ENCODE measurements at regions not wholly inside any gene's neighbourhood (a gene's known extent, or its start where the extent isn't known, plus 50 kb on each side); places are given as distances from the start of the nearest gene placed in this dataset.
"Not testable (repeated sequence)": the region's sequence is repeated elsewhere in the genome, so short reads cannot be mapped to it uniquely, and the experiment has no call there.

- DNase-seq (ENCODE audit: insufficient read length, low spot score); FAIRE-seq: not testable (repeated sequence)
Measured at GRCh38 chr1:243074224-243074623, 180.9 kb downstream of the CEP170 start.

DNA sequence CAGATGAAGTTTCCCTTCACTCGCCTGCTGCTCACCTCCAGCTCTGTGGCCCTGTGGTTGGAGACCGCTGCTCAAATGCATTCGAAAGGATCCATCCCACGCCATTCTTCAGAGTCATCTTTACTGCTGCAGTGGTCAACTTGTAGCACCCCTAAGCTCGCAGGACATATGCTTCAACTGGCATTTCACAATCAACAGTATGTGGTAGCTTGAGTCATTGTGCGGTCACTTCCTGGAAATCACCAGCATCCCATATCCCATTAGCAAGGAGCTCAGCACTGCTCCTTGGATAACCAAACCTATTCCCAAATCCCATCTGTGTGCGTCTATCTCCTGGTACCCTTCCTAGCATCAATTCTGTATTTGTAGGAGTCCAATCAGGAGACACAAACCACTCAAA lies 188.0 kb downstream of the CEP170 start:
- DNase-seq (ENCODE audit: insufficient read length, low spot score); FAIRE-seq: not testable (repeated sequence)

DNA sequence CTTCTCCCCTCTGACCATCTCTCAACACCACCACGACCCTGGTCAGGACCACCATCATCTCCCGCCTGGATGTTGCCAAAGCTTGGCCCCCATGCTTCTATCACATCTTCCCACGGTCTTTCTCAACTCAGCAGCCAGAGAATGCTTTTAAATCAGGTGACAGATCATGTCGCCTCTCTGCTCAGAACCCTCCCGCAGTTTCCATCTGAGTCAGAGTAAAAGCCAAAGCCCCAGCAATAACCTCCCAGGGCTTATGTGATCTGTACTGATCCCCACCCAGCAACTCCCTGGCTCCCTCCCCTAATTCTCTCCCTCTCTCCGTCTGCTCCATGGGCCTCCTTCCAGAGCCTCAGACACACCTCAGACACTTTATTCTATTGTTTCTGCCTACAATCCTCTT lies 193.1 kb downstream of the CEP170 start:
- FAIRE-seq, result not testable (repeated sequence)

GRCh38 chr1:243055510-243055909 lies 199.6 kb downstream of the CEP170 start:
- FAIRE-seq; DNase-seq (ENCODE audit: insufficient read length, low spot score): not testable (repeated sequence)

More for the DNA sequence above, 193.1 kb downstream of the CEP170 start:
- DNase-seq (ENCODE audit: insufficient read length, low spot score), result not testable (repeated sequence)

DNA sequence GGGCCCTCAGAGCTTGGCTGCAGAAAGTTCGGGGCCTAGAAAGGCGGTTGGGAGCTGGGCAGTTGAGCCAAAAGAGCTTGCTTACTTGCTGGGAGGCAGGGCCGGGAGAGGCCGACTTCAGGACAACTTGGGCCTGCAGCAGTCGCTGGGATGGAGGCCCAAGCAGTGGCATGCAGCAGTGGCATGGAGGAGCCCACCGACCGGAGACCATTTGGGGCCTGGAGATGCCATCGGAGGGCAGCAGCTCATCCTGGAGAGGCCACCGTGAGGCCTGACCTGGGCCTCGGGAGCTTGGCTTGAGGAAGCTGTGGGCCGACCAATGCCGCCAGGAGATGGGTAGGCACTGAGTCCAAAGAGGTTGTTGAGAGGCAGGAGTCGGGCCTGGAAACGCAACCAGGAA lies 200.0 kb downstream of the CEP170 start:
- not testable (repeated sequence) for DNase-seq (ENCODE audit: insufficient read length, low spot score); FAIRE-seq

DNA sequence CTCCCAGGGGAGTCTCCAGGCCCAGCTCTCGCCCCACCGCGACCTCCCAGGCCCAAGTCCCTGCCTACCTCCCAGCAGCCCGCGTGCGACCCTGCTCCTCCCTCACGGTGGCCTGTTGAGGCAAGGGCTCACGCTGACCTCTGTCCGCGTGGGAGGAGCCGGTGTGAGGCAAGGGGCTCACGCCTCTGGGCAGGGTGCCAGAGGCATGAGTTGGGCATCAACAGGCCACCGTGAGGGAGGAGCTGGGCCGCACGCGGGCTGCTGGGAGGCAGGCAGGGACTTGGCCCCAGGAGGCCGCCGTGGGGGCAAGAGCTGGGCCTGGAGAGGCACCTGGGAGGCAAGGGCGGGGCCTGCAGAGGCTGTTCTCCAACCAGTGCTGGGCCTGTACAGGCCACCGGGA lies 200.4 kb downstream of the CEP170 start:
- FAIRE-seq; DNase-seq (ENCODE audit: insufficient read length, low spot score): not testable (repeated sequence)

- not testable (repeated sequence) for DNase-seq (ENCODE audit: insufficient read length, low spot score); FAIRE-seq
Measured at GRCh38 chr1:243053048-243053447, 202.0 kb downstream of the CEP170 start.

DNA sequence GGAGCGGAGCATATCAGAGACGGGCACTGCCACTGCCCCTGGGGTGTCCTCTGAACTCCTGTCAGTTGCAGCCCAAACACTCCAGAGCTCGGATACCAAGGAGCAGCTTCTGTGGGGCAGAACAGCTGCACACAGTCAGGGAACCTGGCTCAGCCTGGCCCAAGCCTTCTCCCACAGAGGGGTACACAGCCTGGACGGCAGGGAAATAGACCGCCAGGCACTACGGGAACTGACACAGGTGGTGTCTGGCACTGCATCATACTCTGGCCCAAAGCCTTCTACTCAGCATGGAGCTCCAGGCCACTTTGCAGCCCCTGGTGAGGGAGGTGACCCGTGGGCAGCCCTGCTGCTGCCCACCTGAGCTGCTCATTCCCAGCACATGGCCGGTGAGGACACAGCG lies 204.5 kb downstream of the CEP170 start:
- not testable (repeated sequence) for DNase-seq (ENCODE audit: insufficient read length, low spot score); FAIRE-seq

GRCh38 chr1:243049716-243050115 lies 205.4 kb downstream of the CEP170 start:
- DNase-seq (ENCODE audit: insufficient read length, low spot score); FAIRE-seq: not testable (repeated sequence)

DNA sequence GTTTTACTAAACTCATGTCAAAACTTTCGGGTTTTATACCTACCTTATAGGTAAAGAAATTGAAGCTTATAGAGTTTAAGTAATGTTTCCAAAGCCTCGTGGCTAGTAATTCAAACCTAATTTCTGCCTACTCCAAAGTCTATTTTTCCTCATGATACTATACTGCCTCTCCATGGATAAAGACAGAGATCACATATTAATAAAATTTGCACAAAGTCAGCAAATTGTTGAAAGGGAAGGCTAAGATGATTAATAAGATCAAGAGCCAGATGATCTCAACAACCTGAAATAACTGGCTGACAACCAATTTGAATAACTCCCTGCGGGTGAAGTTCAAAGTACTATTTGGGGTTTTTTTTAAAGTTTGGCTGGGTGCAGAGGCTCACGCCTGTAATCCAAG lies 233.7 kb downstream of the CEP170 start:
- not testable (repeated sequence) for FAIRE-seq; DNase-seq (ENCODE audit: insufficient read length, low spot score)

DNA sequence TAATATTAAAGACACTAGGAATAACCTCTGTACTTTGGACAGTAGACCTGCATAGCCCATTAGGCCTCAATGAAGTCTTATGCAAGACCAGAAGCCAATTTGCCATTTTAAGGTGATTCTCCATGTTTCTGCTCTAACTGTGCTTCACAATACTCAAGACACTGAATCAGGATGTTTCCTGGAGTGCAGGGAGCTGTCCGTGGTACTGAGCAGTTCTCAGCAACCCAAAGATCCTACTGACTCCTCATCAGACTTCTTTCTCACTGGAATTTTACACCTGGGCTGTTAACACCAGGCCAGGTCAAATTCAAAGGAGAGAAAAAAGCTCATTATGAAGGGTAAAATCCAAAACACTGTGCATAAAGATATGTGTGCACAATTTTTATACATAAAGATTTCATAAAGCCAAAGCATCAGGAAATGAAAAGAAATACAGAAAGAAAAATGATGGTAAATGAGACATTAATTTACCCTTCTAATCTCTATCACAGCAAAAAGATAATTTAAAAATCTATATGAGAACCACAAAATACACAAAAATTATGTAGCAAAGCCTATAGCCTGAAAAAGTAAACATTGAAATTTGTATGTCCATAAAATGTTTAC lies 235.9 kb downstream of the CEP170 start:
- FAIRE-seq; DNase-seq (ENCODE audit: insufficient read length, low spot score): not testable (repeated sequence)

DNA sequence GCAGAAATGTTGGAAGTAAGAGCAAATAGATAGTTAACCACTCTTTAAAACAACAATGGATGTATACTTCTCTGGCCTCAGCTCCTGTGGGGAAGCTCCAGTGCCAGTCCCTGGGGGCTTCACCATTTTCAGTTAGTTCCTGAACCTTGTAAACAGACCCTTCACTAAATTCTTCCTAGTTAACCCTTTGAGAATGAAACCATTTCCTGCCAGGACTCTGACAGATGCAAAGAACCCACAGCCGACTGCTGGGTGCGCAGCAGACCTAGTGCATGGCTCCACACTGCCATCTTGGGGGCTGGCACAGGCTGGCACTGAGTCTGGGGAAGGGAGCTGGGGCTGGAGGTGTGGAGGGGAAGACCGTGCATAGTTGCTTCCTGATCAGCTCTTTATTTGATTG lies 244.4 kb downstream of the CEP170 start:
- not testable (repeated sequence) for FAIRE-seq

GRCh38 chr1:243001003-243001402 lies 254.1 kb downstream of the CEP170 start:
- not testable (repeated sequence) for DNase-seq (ENCODE audit: insufficient read length, low spot score); FAIRE-seq

More for the DNA sequence above, 244.4 kb downstream of the CEP170 start:
- DNase-seq (ENCODE audit: insufficient read length, low spot score), result not testable (repeated sequence)

GRCh38 chr1:242992776-242993175 lies 262.3 kb downstream of the CEP170 start:
- not testable (repeated sequence) for FAIRE-seq; DNase-seq (ENCODE audit: insufficient read length, low spot score)

- DNase-seq (ENCODE audit: insufficient read length, low spot score); FAIRE-seq: not testable (repeated sequence)
Measured at GRCh38 chr1:242985096-242985495, 270.0 kb downstream of the CEP170 start.

- DNase-seq (ENCODE audit: insufficient read length, low spot score); FAIRE-seq: not testable (repeated sequence)
Measured at GRCh38 chr1:242973341-242973740, 281.7 kb downstream of the CEP170 start.

DNA sequence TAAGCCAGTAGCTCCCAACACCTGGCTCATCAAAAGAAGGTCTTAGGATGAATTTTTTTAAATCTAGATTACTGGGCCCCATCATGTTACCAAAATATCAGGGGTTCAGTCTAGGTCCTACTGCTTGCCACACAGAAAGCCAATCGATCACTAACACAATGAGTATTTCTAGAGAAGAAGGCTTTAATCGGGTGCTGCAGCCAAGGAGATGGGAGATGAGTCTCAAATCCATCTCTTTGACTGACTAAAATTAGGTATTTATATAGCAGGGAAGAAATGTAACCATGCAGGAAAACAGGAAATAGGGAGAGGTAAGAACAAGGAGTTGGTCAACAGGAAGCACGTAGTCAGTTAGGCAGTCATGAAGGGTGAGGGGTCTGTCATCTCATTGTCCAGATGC lies 288.2 kb downstream of the CEP170 start:
- DNase-seq (ENCODE audit: insufficient read length, low spot score) (no peak), FAIRE-seq (no peak)

DNA sequence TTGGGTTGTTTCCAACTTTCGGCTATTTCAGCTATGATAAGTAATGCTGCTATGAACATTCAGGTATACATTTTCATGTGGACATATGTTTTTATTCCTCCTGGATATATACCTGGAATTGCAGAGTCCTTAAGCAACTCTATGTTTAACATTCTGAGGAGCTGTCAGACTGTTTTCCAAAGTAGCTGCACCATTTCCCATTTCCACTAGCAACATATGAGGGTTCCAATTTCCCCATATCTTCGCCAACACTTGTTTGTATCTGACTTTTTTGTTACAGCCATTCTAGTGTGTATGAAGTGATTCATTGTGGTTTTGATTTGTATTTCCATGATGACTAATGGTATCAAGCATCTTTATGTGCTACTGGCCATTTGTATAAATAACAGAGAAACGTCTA lies 295.7 kb downstream of the CEP170 start:
- DNase-seq (ENCODE audit: insufficient read length, low spot score); FAIRE-seq: not testable (repeated sequence)

- FAIRE-seq; DNase-seq (ENCODE audit: insufficient read length, low spot score): not testable (repeated sequence)
Measured at GRCh38 chr1:242954945-242955344, 300.1 kb downstream of the CEP170 start.

DNA sequence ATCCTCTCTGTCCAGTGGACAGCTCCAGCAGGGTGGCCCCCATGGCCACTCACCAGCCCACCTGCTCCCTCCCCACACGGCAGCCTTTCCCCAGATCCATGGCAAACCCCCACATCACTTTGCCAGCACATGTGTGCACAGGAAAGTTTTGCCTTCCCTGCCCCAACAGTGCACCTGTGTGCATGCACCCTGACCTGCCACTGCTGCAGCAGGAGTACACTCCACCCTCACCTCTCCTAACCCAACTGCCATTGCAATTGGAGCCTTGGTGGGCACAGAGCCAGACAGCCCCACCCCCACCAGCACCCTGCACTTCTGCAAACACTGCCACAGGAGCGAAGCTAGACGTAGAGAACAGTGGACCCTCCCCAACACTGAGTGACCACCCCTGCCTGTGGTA lies 308.9 kb downstream of the CEP170 start:
- DNase-seq (ENCODE audit: insufficient read length, low spot score) (no peak), FAIRE-seq (no peak)

GRCh38 chr1:242936725-242937124 lies 318.4 kb downstream of the CEP170 start:
- not testable (repeated sequence) for DNase-seq (ENCODE audit: insufficient read length, low spot score); FAIRE-seq

GRCh38 chr1:242924717-242925116 lies 330.4 kb downstream of the CEP170 start:
- FAIRE-seq; DNase-seq (ENCODE audit: insufficient read length, low spot score): not testable (repeated sequence)
